Lower leg skin (tissue), 3 donors: ENCODE measurements at regions not wholly inside any gene's neighbourhood (a gene's known extent, or its start where the extent isn't known, plus 50 kb on each side); places are given as distances from the start of the nearest gene placed in this dataset.

Experiments
- POLR2A ChIP-seq, 2 donors: fragments of 450-650 bp; IDR thresholded peaks; one replicate each; pipeline ENCODE4 v1.6.1; 2016 to 2017; ENCODE audit warnings: antibody characterized with exemption in 2 of 2, mild to moderate bottlenecking in 1 of 2, moderate library complexity in 1 of 2
- TF ChIP-seq, protein P1 (sequence below), 3 donors: fragments of 450-650 bp; IDR thresholded peaks; one replicate each; pipeline ENCODE4 v1.5.1; 2016; ENCODE audit warnings: antibody characterized with exemption in 3 of 3, mild to moderate bottlenecking in 3 of 3, moderate library complexity in 2 of 3

DNA sequence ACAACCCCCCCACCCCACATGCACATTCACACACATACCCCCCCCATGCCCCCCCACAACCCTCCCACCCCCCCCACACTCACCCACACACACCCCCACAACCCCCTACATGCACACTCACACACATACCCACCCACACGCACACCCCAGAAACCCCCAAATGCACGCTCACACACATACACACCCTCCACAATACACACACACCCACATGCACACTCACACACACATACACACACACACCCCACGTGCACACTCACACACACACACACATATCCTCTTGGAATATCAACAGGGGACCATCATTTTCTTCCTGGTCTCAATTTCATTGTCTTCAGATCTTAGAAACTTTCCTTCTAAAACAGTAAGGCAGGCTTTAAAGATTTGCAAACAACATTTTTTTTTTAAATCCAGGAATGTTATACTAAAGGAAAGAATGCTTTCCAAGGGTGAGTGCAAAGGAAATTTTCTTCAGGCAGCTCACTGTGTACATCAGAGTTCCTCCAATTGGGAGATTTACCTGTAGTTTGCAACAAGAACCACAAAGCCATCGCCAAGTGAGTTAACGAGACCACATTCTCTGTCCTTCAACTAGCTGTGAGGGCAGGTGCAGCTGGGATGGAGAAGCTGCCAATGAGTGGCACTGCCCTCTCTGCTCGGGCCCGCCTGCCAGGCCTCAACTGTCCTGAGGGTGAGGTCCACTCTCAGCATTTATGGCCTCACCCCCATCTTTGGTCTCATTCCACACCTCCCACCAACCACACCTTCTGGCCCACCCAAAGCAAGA is 53.0 kb downstream of the MRPL57 start:
- TF ChIP-seq, protein P1, sequence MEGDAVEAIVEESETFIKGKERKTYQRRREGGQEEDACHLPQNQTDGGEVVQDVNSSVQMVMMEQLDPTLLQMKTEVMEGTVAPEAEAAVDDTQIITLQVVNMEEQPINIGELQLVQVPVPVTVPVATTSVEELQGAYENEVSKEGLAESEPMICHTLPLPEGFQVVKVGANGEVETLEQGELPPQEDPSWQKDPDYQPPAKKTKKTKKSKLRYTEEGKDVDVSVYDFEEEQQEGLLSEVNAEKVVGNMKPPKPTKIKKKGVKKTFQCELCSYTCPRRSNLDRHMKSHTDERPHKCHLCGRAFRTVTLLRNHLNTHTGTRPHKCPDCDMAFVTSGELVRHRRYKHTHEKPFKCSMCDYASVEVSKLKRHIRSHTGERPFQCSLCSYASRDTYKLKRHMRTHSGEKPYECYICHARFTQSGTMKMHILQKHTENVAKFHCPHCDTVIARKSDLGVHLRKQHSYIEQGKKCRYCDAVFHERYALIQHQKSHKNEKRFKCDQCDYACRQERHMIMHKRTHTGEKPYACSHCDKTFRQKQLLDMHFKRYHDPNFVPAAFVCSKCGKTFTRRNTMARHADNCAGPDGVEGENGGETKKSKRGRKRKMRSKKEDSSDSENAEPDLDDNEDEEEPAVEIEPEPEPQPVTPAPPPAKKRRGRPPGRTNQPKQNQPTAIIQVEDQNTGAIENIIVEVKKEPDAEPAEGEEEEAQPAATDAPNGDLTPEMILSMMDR (IDR thresholded peaks at IDR 0.05), result no peak
- no peak for TF ChIP-seq POLR2A (IDR thresholded peaks at IDR 0.05)
